GM12891 (cell line): ENCODE measurements at regions not wholly inside any gene's neighbourhood (a gene's known extent, or its start where the extent isn't known, plus 50 kb on each side); places are given as distances from the start of the nearest gene placed in this dataset.

Source experiments
- POLR2A ChIP-seq: IDR thresholded peaks from 2 replicates; pipeline ENCODE4 v1.6.1; 2011; ENCODE audit warnings: low read depth, low read length, control low read depth
- POLR2AphosphoS5 ChIP-seq: IDR thresholded peaks from 2 replicates; pipeline ENCODE4 v1.6.1; 2011; ENCODE audit warnings: low read depth, low read length, control low read depth
- SPI1 ChIP-seq: IDR thresholded peaks from 2 replicates; pipeline ENCODE4 v1.6.1; 2011; ENCODE audit warnings: low read depth, low read length, control low read depth
- TAF1 ChIP-seq: IDR thresholded peaks from 2 replicates; pipeline ENCODE4 v1.6.1; 2011; ENCODE audit warnings: low read depth, low read length, control low read depth

GRCh38 chr13:80251403-80251802 lies 89.5 kb downstream of the SPRY2 start:
- no peak for TF ChIP-seq POLR2A
- no peak for TF ChIP-seq POLR2AphosphoS5
- TF ChIP-seq TAF1, result no peak
- TF ChIP-seq SPI1, result no peak
